ENCODE measurements at regions not wholly inside any gene's neighbourhood (a gene's known extent, or its start where the extent isn't known, plus 50 kb on each side); places are given as distances from the start of the nearest gene placed in this dataset.

- BruUV-seq (replicated peaks): no TSS peak
- no peak overlapping the region for H3K27ac ChIP-seq (ENCODE audit: insufficient read depth, low read depth, low read length)
- H3K36me3 ChIP-seq (ENCODE audit: control insufficient read depth in 2 of 2, extremely low read depth in 1 of 2, insufficient read depth in 2 of 2, low read length in 2 of 2): no peaks in the 10 kb centered on the region
- no peak overlapping the region for H3K4me3 ChIP-seq (replicated peaks in 1 of 3; ENCODE audit: insufficient read depth in 1 of 3, low read depth in 1 of 3, low read length in 3 of 3)
- no peak for FAIRE-seq
- H3K9ac ChIP-seq (replicated peaks; ENCODE audit: extremely low read depth, insufficient read depth, low read length): no peak overlapping the region
- no peaks in the 10 kb centered on the region for H3K9me1 ChIP-seq (replicated peaks; ENCODE audit: control insufficient read depth, extremely low read depth, insufficient read depth, low read length)
- no peaks in the 10 kb centered on the region for H4K20me1 ChIP-seq (replicated peaks; ENCODE audit: control insufficient read depth, extremely low read depth, insufficient read depth, low read length)
- dilution Hi-C loops (cut with MboI; ENCODE audit: extremely low pct_ligation_motif_present, low sequenced_read_pairs) (no loop called here), intact Hi-C loops (cut with micrococcal nuclease) (no loop called here)
- no peak overlapping the region for H3K4me2 ChIP-seq (ENCODE audit: insufficient read depth, low read length)
- no peaks in the 10 kb centered on the region for H3K4me1 ChIP-seq (ENCODE audit: control insufficient read depth, extremely low read depth, insufficient read depth, low read length)
- POLR2A ChIA-PET: no interaction called here
- no peaks in the 10 kb centered on the region for H3K79me2 ChIP-seq (ENCODE audit: control insufficient read depth, insufficient read depth, low read length)
- DNase-seq (ENCODE audit: low read depth, low spot score): no peak
- H3K9me3 ChIP-seq (replicated peaks; ENCODE audit: control insufficient read depth, insufficient read depth, low read length): no peaks in the 10 kb centered on the region
- CTCF ChIA-PET: no interaction called here
- TF ChIP-seq CTCF (IDR thresholded peaks at IDR 0.05; ENCODE audit: extremely low read depth in 1 of 2, insufficient read depth in 1 of 2, low read depth in 1 of 2, low read length in 2 of 2): no peak
- no peak for TF ChIP-seq FOS (IDR thresholded peaks at IDR 0.05; ENCODE audit: borderline replicate concordance, insufficient read depth, low read length)
- no peak for TF ChIP-seq EZH2 (IDR thresholded peaks at IDR 0.05; ENCODE audit: borderline replicate concordance, low read depth, low read length, severe bottlenecking)
- no peak for TF ChIP-seq JUN (IDR thresholded peaks at IDR 0.05; ENCODE audit: borderline replicate concordance, insufficient read depth, insufficient read length, low read depth)
- no peaks in the 10 kb centered on the region for H3K27me3 ChIP-seq (ENCODE audit: control insufficient read depth in 2 of 2, insufficient read depth in 2 of 2, low read length in 2 of 2)
- H2AFZ ChIP-seq (ENCODE audit: low read depth, low read length): peak overlapping the region; percentile 55
Observed at GRCh38 chr12:31797230-31797872, 68.5 kb upstream of the AMN1 start.

DNA sequence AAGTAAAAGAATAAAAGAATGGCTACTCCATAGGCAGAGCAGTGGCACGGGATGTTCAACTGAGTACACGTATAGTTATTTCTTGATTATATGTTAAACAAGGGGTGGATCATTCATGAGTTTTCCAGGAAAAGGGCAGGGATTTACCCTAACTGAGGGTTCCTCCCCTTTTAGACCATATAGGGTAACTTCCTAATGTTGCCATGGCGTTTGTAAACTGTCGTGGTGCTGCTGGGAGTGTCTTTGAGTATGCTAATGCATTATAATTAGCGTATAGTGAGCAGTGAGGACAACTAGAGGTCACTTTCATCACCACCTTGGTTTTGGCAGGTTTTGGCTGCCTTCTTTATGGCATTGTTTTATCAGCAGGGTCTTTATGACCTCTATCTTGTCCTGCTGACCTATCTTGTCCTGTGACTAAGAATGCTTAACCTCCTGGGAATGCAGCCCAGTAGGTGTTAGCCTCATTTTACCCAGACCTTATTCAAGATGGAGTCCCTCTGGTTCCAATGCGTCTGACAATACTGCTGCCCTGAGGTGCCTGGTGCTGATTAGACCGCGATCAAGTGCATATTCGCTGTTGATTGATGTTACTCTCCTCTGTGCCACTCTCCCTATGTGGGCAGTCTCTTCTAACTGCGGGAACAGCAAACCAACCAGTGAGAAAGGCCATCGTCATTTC, 67.6 kb upstream of the AMN1 start:
- H3K79me2 ChIP-seq (ENCODE audit: control insufficient read depth, insufficient read depth, low read length): no peaks in the 10 kb centered on the region
- no peak overlapping the region for H2AFZ ChIP-seq (ENCODE audit: low read depth, low read length)
- H3K9me3 ChIP-seq (replicated peaks; ENCODE audit: control insufficient read depth, insufficient read depth, low read length): no peaks in the 10 kb centered on the region
- H3K4me3 ChIP-seq (replicated peaks in 1 of 3; ENCODE audit: insufficient read depth in 1 of 3, low read depth in 1 of 3, low read length in 3 of 3): no peak overlapping the region
- ChIA-PET POLR2A (no interaction called here), CTCF (no interaction called here)
- FAIRE-seq (no peak), DNase-seq (ENCODE audit: low read depth, low spot score) (no peak)
- no peak overlapping the region for H3K4me2 ChIP-seq (ENCODE audit: insufficient read depth, low read length)
- BruUV-seq (replicated peaks): no TSS peak
- H3K9me1 ChIP-seq (replicated peaks; ENCODE audit: control insufficient read depth, extremely low read depth, insufficient read depth, low read length): no peaks in the 10 kb centered on the region
- no peaks in the 10 kb centered on the region for H3K27me3 ChIP-seq (ENCODE audit: control insufficient read depth in 2 of 2, insufficient read depth in 2 of 2, low read length in 2 of 2)
- no peak overlapping the region for H3K27ac ChIP-seq (ENCODE audit: insufficient read depth, low read depth, low read length)
- no peaks in the 10 kb centered on the region for H4K20me1 ChIP-seq (replicated peaks; ENCODE audit: control insufficient read depth, extremely low read depth, insufficient read depth, low read length)
- H3K4me1 ChIP-seq (ENCODE audit: control insufficient read depth, extremely low read depth, insufficient read depth, low read length): no peaks in the 10 kb centered on the region
- TF ChIP-seq GATA2 (IDR thresholded peaks at IDR 0.05; ENCODE audit: insufficient read depth, insufficient read length, low read depth, low read length) (no peak), POLR2A (IDR thresholded peaks at IDR 0.05; ENCODE audit: low read depth, low read length) (no peak), MYC (IDR thresholded peaks at IDR 0.05; ENCODE audit: low read depth, low read length) (no peak), FOS (IDR thresholded peaks at IDR 0.05; ENCODE audit: borderline replicate concordance, insufficient read depth, low read length) (no peak), EZH2 (IDR thresholded peaks at IDR 0.05; ENCODE audit: borderline replicate concordance, low read depth, low read length, severe bottlenecking) (no peak), POLR2AphosphoS5 (IDR thresholded peaks at IDR 0.05; ENCODE audit: insufficient read depth, low read depth, low read length) (no peak), CTCF (IDR thresholded peaks at IDR 0.05; ENCODE audit: extremely low read depth in 1 of 2, insufficient read depth in 1 of 2, low read depth in 1 of 2, low read length in 2 of 2) (no peak), JUN (IDR thresholded peaks at IDR 0.05; ENCODE audit: borderline replicate concordance, insufficient read depth, insufficient read length, low read depth) (no peak)
- TF ChIP-seq, protein P1, sequence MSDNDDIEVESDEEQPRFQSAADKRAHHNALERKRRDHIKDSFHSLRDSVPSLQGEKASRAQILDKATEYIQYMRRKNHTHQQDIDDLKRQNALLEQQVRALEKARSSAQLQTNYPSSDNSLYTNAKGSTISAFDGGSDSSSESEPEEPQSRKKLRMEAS (IDR thresholded peaks at IDR 0.05; ENCODE audit: insufficient read depth, insufficient read length): no peak
- H3K36me3 ChIP-seq (ENCODE audit: control insufficient read depth in 2 of 2, extremely low read depth in 1 of 2, insufficient read depth in 2 of 2, low read length in 2 of 2): no peaks in the 10 kb centered on the region
- dilution Hi-C loops (cut with MboI; ENCODE audit: extremely low pct_ligation_motif_present, low sequenced_read_pairs): no loop called here
- intact Hi-C loops (cut with micrococcal nuclease): no loop called here
- H3K9ac ChIP-seq (replicated peaks; ENCODE audit: extremely low read depth, insufficient read depth, low read length): no peak overlapping the region

Data from endothelial cell of umbilical vein (primary cell).